ENCODE measurements at regions not wholly inside any gene's neighbourhood (a gene's known extent, or its start where the extent isn't known, plus 50 kb on each side); places are given as distances from the start of the nearest gene placed in this dataset.

DNA sequence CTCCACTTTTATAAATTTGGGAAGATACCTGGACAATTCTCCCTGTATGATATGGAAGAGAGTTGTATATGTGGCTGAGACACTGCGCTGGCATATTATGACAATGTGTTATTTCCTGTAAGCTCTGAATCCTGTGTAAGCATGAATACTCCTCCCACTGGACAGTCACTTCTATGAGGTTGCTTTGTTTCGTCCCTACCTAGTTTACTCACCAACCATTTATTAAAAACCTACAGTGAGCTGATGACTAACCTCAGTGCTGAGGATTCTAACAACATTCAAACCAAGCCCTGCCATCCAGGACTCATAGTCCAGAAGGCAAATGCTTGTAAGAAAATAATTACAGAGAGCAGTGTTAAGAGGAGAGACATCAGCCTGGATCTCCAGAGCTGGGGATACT, 1632.9 kb upstream of the TENM3 start:
- Histone ChIP-seq H4K8ac (ENCODE audit: low read depth, low read length) (no peak overlapping the region), H3K79me1 (ENCODE audit: low read length) (no peaks in the 10 kb centered on the region), H2BK5ac (ENCODE audit: low read depth, low read length, poor library complexity) (no peak overlapping the region), H3K18ac (ENCODE audit: low read length) (no peak overlapping the region), H3K4me3 (ENCODE audit: low read depth, low read length) (no peak overlapping the region), H3K27ac (ENCODE audit: low read depth, low read length) (no peak overlapping the region), H2BK120ac (ENCODE audit: insufficient read depth, low read length, poor library complexity) (no peak overlapping the region), H2AK5ac (ENCODE audit: low read length) (no peak overlapping the region), H3K23ac (ENCODE audit: low read length) (no peak overlapping the region), H2BK12ac (ENCODE audit: low read length) (no peak overlapping the region), H4K12ac (ENCODE audit: low read depth, low read length) (no peak overlapping the region), H3K9ac (ENCODE audit: low read length) (no peak overlapping the region), H4K91ac (ENCODE audit: low read depth, low read length) (no peak overlapping the region), H3K27me3 (ENCODE audit: insufficient read depth, low read length) (no peaks in the 10 kb centered on the region), H3K9me3 (ENCODE audit: insufficient read depth, low read depth, low read length) (no peaks in the 10 kb centered on the region), H3K4ac (ENCODE audit: low read depth, low read length) (no peak overlapping the region), H3K4me2 (ENCODE audit: low read length) (no peak overlapping the region), H3K36me3 (ENCODE audit: control insufficient read depth in 1 of 2, insufficient read depth in 2 of 2, low read length in 2 of 2) (no peaks in the 10 kb centered on the region), H3K79me2 (ENCODE audit: control insufficient read depth, insufficient read depth, low read length, poor library complexity) (no peaks in the 10 kb centered on the region), H3K14ac (ENCODE audit: low read length) (no peak overlapping the region), H2AFZ (ENCODE audit: insufficient read depth, low read length, poor library complexity) (no peak overlapping the region), H3K4me1 (ENCODE audit: control insufficient read depth in 1 of 2, insufficient read depth in 2 of 2, low read length in 2 of 2) (no peaks in the 10 kb centered on the region)
- no peak for DNase-seq
- WGBS (ENCODE audit: extremely low coverage, insufficient coverage, insufficient read length), result no CpG with 5 or more reads among the region's 2 CpGs

DNA sequence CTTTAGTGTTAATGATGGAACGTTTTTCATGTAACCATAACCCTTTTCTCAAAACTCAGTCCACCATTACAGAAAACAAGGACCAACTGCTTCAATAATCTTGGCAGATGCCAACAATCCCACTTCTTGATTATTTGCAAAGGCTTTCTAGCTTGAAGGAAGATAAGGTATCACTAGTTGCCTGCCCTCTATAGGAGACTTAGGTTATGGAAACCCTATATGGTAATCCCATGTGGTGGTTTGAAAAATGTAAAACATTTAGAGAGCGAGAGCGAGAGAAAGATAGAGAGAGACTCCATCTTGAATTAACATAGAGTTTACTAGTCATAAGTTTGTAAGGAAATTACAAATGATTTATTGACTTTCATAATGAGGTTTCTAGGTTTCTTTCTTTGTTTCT, 1627.5 kb upstream of the TENM3 start:
- H3K9me3 ChIP-seq (ENCODE audit: insufficient read depth, low read depth, low read length), result no peaks in the 10 kb centered on the region
- no peak overlapping the region for H4K91ac ChIP-seq (ENCODE audit: low read depth, low read length)
- H3K4ac ChIP-seq (ENCODE audit: low read depth, low read length), result no peak overlapping the region
- no peaks in the 10 kb centered on the region for H3K27me3 ChIP-seq (ENCODE audit: insufficient read depth, low read length)
- H4K8ac ChIP-seq (ENCODE audit: low read depth, low read length), result no peak overlapping the region
- WGBS (ENCODE audit: extremely low coverage, insufficient coverage, insufficient read length), result no CpG with 5 or more reads among the region's 3 CpGs
- H3K79me2 ChIP-seq (ENCODE audit: control insufficient read depth, insufficient read depth, low read length, poor library complexity), result no peaks in the 10 kb centered on the region
- no peak overlapping the region for H3K27ac ChIP-seq (ENCODE audit: low read depth, low read length)
- H3K79me1 ChIP-seq (ENCODE audit: low read length), result no peaks in the 10 kb centered on the region
- no peak overlapping the region for H4K12ac ChIP-seq (ENCODE audit: low read depth, low read length)
- H3K23ac ChIP-seq (ENCODE audit: low read length), result no peak overlapping the region
- no peaks in the 10 kb centered on the region for H3K4me1 ChIP-seq (ENCODE audit: control insufficient read depth in 1 of 2, insufficient read depth in 2 of 2, low read length in 2 of 2)
- H2AK5ac ChIP-seq (ENCODE audit: low read length), result no peak overlapping the region
- H3K4me2 ChIP-seq (ENCODE audit: low read length), result no peak overlapping the region
- H2BK12ac ChIP-seq (ENCODE audit: low read length), result no peak overlapping the region
- H3K4me3 ChIP-seq (ENCODE audit: low read depth, low read length), result no peak overlapping the region
- no peak overlapping the region for H3K18ac ChIP-seq (ENCODE audit: low read length)
- DNase-seq, result peak in 1 of 2 donors; percentile 3
- no peak overlapping the region for H2BK5ac ChIP-seq (ENCODE audit: low read depth, low read length, poor library complexity)
- no peak overlapping the region for H3K14ac ChIP-seq (ENCODE audit: low read length)
- H2AFZ ChIP-seq (ENCODE audit: insufficient read depth, low read length, poor library complexity), result no peak overlapping the region
- H2BK120ac ChIP-seq (ENCODE audit: insufficient read depth, low read length, poor library complexity), result no peak overlapping the region
- H3K9ac ChIP-seq (ENCODE audit: low read length), result no peak overlapping the region
- H3K36me3 ChIP-seq (ENCODE audit: control insufficient read depth in 1 of 2, insufficient read depth in 2 of 2, low read length in 2 of 2), result no peaks in the 10 kb centered on the region

DNA sequence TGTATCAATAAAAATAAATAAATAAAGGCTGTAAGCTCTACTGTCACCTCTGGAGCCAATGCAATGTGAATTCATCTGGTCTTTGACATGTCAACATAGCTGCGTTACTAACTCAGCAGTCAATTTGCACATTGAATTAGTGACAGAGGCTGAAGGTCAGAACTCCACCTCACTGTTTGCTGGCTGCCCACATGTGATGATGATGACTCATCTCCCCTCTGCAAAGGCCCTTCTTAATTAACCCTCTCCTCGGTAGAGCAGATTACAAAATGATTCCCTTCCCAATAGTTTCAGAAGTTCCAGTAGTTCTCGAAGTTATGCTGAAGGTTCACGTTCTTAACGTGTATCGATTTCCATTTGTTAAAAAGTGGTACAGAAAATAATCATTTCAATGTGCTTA, 1626.0 kb upstream of the TENM3 start:
- no peak overlapping the region for H3K18ac ChIP-seq (ENCODE audit: low read length)
- no peak overlapping the region for H2AFZ ChIP-seq (ENCODE audit: insufficient read depth, low read length, poor library complexity)
- H3K4me2 ChIP-seq (ENCODE audit: low read length), result no peak overlapping the region
- no peak overlapping the region for H2AK5ac ChIP-seq (ENCODE audit: low read length)
- H2BK12ac ChIP-seq (ENCODE audit: low read length), result no peak overlapping the region
- H3K79me2 ChIP-seq (ENCODE audit: control insufficient read depth, insufficient read depth, low read length, poor library complexity), result no peaks in the 10 kb centered on the region
- no peak overlapping the region for H3K9ac ChIP-seq (ENCODE audit: low read length)
- no peaks in the 10 kb centered on the region for H3K4me1 ChIP-seq (ENCODE audit: control insufficient read depth in 1 of 2, insufficient read depth in 2 of 2, low read length in 2 of 2)
- no peak overlapping the region for H4K91ac ChIP-seq (ENCODE audit: low read depth, low read length)
- H4K8ac ChIP-seq (ENCODE audit: low read depth, low read length), result no peak overlapping the region
- WGBS (ENCODE audit: extremely low coverage, insufficient coverage, insufficient read length), result no CpG with 5 or more reads among the region's 6 CpGs
- no peak overlapping the region for H3K27ac ChIP-seq (ENCODE audit: low read depth, low read length)
- H3K27me3 ChIP-seq (ENCODE audit: insufficient read depth, low read length), result no peaks in the 10 kb centered on the region
- H3K79me1 ChIP-seq (ENCODE audit: low read length), result no peaks in the 10 kb centered on the region
- no peak overlapping the region for H3K23ac ChIP-seq (ENCODE audit: low read length)
- peak in 1 of 2 donors; percentile 1 for DNase-seq
- no peak overlapping the region for H4K12ac ChIP-seq (ENCODE audit: low read depth, low read length)
- H3K4me3 ChIP-seq (ENCODE audit: low read depth, low read length), result no peak overlapping the region
- H2BK5ac ChIP-seq (ENCODE audit: low read depth, low read length, poor library complexity), result no peak overlapping the region
- H3K36me3 ChIP-seq (ENCODE audit: control insufficient read depth in 1 of 2, insufficient read depth in 2 of 2, low read length in 2 of 2), result no peaks in the 10 kb centered on the region
- no peak overlapping the region for H3K14ac ChIP-seq (ENCODE audit: low read length)
- H3K9me3 ChIP-seq (ENCODE audit: insufficient read depth, low read depth, low read length), result no peaks in the 10 kb centered on the region
- H3K4ac ChIP-seq (ENCODE audit: low read depth, low read length), result no peak overlapping the region
- H2BK120ac ChIP-seq (ENCODE audit: insufficient read depth, low read length, poor library complexity), result no peak overlapping the region

DNA sequence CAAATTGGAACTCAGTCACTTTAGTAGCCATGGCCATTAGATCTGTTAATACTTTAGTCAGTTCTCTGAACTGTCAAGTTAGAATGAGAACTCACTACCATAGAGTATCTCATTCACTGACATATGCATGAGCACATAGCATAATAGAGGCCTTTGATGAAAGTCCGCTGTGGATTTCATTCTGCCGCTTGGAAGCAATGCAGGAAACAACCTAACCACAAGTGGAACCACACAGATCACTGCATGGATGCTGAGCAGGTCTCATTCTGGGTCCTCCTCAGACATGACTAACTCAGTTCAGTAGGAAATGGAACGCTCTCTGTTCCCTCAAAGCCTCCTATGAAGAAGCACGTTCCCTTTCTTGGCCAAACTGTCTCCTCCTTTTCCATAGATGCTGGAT, 1624.8 kb upstream of the TENM3 start:
- Histone ChIP-seq H3K4me1 (ENCODE audit: control insufficient read depth in 1 of 2, insufficient read depth in 2 of 2, low read length in 2 of 2) (no peaks in the 10 kb centered on the region), H3K4me2 (ENCODE audit: low read length) (no peak overlapping the region), H3K79me1 (ENCODE audit: low read length) (no peaks in the 10 kb centered on the region), H3K27me3 (ENCODE audit: insufficient read depth, low read length) (no peaks in the 10 kb centered on the region), H4K91ac (ENCODE audit: low read depth, low read length) (no peak overlapping the region), H3K27ac (ENCODE audit: low read depth, low read length) (no peak overlapping the region), H3K9ac (ENCODE audit: low read length) (no peak overlapping the region), H3K4me3 (ENCODE audit: low read depth, low read length) (no peak overlapping the region), H3K14ac (ENCODE audit: low read length) (no peak overlapping the region), H3K36me3 (ENCODE audit: control insufficient read depth in 1 of 2, insufficient read depth in 2 of 2, low read length in 2 of 2) (no peaks in the 10 kb centered on the region), H2BK120ac (ENCODE audit: insufficient read depth, low read length, poor library complexity) (no peak overlapping the region), H4K8ac (ENCODE audit: low read depth, low read length) (no peak overlapping the region), H4K12ac (ENCODE audit: low read depth, low read length) (no peak overlapping the region), H2BK12ac (ENCODE audit: low read length) (no peak overlapping the region), H2BK5ac (ENCODE audit: low read depth, low read length, poor library complexity) (no peak overlapping the region), H3K23ac (ENCODE audit: low read length) (no peak overlapping the region), H3K18ac (ENCODE audit: low read length) (no peak overlapping the region), H2AK5ac (ENCODE audit: low read length) (no peak overlapping the region), H3K9me3 (ENCODE audit: insufficient read depth, low read depth, low read length) (no peaks in the 10 kb centered on the region), H3K4ac (ENCODE audit: low read depth, low read length) (no peak overlapping the region), H3K79me2 (ENCODE audit: control insufficient read depth, insufficient read depth, low read length, poor library complexity) (no peaks in the 10 kb centered on the region), H2AFZ (ENCODE audit: insufficient read depth, low read length, poor library complexity) (no peak overlapping the region)
- DNase-seq, result no peak
- no CpG with 5 or more reads among the region's 4 CpGs for WGBS (ENCODE audit: extremely low coverage, insufficient coverage, insufficient read length)
